Suprapubic skin (tissue), 4 donors: ENCODE measurements at regions not wholly inside any gene's neighbourhood (a gene's known extent, or its start where the extent isn't known, plus 50 kb on each side); places are given as distances from the start of the nearest gene placed in this dataset.

ENCODE experiments used
- DNase-seq, 2 donors: peaks; one replicate each; pipeline ENCODE4 v3.0.0-alpha.2; 2019; ENCODE audit warnings: low spot score in 2 of 2
- H3K27ac ChIP-seq: fragments of 200-600 bp; sonication (generic); one replicate; pipeline ENCODE4 v1.5.1; 2019
- H3K27me3 ChIP-seq: fragments of 200-600 bp; sonication (generic); one replicate; pipeline ENCODE4 v1.5.1; 2019
- H3K36me3 ChIP-seq: fragments of 200-600 bp; sonication (generic); one replicate; pipeline ENCODE4 v1.5.1; 2019
- H3K4me1 ChIP-seq: fragments of 200-600 bp; sonication (generic); one replicate; pipeline ENCODE4 v1.5.1; 2019
- H3K4me3 ChIP-seq: fragments of 200-600 bp; sonication (generic); one replicate; pipeline ENCODE4 v1.5.1; 2019; ENCODE audit warnings: mild to moderate bottlenecking
- H3K9me3 ChIP-seq: fragments of 200-600 bp; sonication (generic); one replicate; pipeline ENCODE4 v1.5.1; 2019
- EP300 ChIP-seq: sonication (generic); formaldehyde crosslinking; IDR thresholded peaks from one replicate; pipeline ENCODE4 v1.6.1; 2017; ENCODE audit warnings: antibody characterized with exemption
- POLR2A ChIP-seq, 2 donors: fragments of 450-650 bp; IDR thresholded peaks; one replicate each; pipeline ENCODE4 v1.6.1; 2017; ENCODE audit warnings: antibody characterized with exemption in 2 of 2, mild to moderate bottlenecking in 2 of 2, moderate library complexity in 2 of 2
- POLR2AphosphoS5 ChIP-seq, 3 donors: sonication (generic); formaldehyde crosslinking; IDR thresholded peaks; one replicate each; pipeline ENCODE4 v1.6.1; 2017; ENCODE audit warnings: antibody characterized with exemption in 3 of 3
- WGBS: methylation state at CpG from one replicate; pipeline ENCODE4 v1.1.5; 2018; 5-methylcytosine and 5-hydroxymethylcytosine counted together
- TF ChIP-seq, protein P1 (sequence below), 2 donors: fragments of 200-600 bp in 1 of 2; fragments of 450-650 bp in 1 of 2; sonication (generic) in 1 of 2; IDR thresholded peaks; one replicate each; pipeline ENCODE4 v1.5.1; 2016 to 2019; ENCODE audit warnings: antibody characterized with exemption in 2 of 2, mild to moderate bottlenecking in 1 of 2, moderate library complexity in 1 of 2

DNA sequence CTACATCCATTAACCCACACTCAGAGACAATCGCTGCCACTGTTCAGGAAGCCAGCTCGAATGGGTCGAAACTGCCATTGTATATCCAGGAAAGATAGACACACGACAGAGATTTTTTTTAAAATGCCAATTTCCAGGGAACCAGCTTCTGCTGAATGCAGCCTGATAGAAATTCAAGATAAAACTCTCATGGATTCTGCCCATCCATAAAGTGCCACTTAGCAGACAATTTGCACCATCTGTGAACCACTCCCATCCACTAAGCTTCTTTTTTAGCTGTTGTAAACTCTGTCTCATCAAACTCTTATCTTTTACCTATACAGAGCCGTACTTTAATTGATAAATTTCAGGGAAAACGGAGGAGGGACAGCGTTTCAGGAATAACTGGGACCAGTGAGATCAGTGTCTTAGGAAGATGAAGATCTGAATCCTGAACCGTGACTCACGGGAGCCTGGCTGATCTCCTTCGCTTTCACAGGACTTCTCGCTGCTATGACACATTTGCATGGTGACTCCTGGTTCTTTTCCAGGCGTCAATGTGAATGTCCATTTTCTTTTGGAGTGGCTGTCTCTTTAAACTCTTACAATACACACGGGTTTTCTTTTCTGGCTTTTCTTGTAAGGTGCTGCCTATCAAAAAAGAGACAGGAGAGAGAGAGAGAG is 103.4 kb downstream of the FAM204A start:
- peaks cover 44% of the 10 kb centered on the region for H3K27me3 ChIP-seq
- peak overlapping the region; percentile 39 for H3K27ac ChIP-seq

DNA sequence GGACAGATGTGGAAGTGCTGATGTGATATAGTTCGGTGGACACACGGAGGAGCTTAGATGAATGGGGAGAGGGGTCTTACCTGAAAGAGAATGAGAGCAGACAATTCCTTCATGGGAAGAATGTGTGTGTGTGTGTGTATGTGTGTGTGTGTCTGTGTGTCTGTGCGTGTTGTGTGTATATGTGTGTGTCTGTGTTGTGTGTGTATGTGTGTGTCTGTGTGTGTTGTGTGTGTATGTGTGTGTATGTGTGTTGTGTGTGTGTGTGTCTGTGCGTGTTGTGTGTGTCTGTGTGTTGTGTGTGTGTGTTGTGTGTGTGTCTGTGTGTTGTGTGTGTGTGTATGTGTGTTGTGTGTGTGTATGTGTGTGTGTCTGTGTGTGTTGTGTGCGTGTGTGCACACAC is 104.2 kb downstream of the FAM204A start:
- DNase-seq, result no peak
- Histone ChIP-seq H3K4me1 (no peaks in the 10 kb centered on the region), H3K27ac (no peak overlapping the region), H3K36me3 (no peaks in the 10 kb centered on the region), H3K9me3 (no peaks in the 10 kb centered on the region), H3K27me3 (peaks cover 42% of the 10 kb centered on the region), H3K4me3 (no peak overlapping the region)
- WGBS, result 86% methylated on average over 5 of the region's 5 CpGs
- TF ChIP-seq POLR2AphosphoS5 (IDR thresholded peaks at IDR 0.05), result no peak
- TF ChIP-seq, protein P1, sequence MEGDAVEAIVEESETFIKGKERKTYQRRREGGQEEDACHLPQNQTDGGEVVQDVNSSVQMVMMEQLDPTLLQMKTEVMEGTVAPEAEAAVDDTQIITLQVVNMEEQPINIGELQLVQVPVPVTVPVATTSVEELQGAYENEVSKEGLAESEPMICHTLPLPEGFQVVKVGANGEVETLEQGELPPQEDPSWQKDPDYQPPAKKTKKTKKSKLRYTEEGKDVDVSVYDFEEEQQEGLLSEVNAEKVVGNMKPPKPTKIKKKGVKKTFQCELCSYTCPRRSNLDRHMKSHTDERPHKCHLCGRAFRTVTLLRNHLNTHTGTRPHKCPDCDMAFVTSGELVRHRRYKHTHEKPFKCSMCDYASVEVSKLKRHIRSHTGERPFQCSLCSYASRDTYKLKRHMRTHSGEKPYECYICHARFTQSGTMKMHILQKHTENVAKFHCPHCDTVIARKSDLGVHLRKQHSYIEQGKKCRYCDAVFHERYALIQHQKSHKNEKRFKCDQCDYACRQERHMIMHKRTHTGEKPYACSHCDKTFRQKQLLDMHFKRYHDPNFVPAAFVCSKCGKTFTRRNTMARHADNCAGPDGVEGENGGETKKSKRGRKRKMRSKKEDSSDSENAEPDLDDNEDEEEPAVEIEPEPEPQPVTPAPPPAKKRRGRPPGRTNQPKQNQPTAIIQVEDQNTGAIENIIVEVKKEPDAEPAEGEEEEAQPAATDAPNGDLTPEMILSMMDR (IDR thresholded peaks at IDR 0.05), result no peak
- no peak for TF ChIP-seq POLR2A (IDR thresholded peaks at IDR 0.05)
- TF ChIP-seq EP300, result no peak

More for the DNA sequence above, 103.4 kb downstream of the FAM204A start:
- Histone ChIP-seq H3K4me1 (no peaks in the 10 kb centered on the region), H3K4me3 (no peak overlapping the region), H3K9me3 (no peaks in the 10 kb centered on the region), H3K36me3 (no peaks in the 10 kb centered on the region)
- DNase-seq, result no peak
- 53% methylated on average over 13 of the region's 13 CpGs for WGBS
- TF ChIP-seq POLR2A (IDR thresholded peaks at IDR 0.05) (no peak), EP300 (no peak), POLR2AphosphoS5 (IDR thresholded peaks at IDR 0.05) (no peak)
- TF ChIP-seq, protein P1 (IDR thresholded peaks at IDR 0.05), result no peak

DNA sequence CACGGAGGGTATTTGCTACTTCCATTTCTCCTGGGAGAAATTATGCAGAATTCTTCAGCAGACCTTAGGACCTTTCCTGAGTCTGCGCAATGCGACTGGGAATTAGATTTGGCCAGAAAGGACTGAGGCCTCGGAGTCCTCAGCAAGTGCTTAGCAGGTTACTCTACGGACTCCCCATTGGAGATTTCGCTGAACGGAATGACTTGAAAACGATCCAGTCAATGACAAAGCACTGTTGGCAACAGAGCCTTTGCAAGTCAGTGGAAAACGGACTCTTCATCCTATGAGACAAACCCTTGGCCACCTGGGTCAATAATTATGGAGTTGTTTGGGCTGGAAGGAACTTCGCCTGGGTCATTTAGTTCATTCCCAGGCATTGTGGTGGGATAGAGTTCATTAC is 107.4 kb downstream of the FAM204A start:
- TF ChIP-seq POLR2A (IDR thresholded peaks at IDR 0.05), result no peak
- TF ChIP-seq, protein P1 (IDR thresholded peaks at IDR 0.05), result no peak
- no peak for TF ChIP-seq POLR2AphosphoS5 (IDR thresholded peaks at IDR 0.05)
- no peak for TF ChIP-seq EP300
- Histone ChIP-seq H3K4me3 (no peak overlapping the region), H3K27ac (no peak overlapping the region), H3K9me3 (no peaks in the 10 kb centered on the region), H3K27me3 (peaks cover 32% of the 10 kb centered on the region), H3K36me3 (no peaks in the 10 kb centered on the region), H3K4me1 (no peaks in the 10 kb centered on the region)
- no peak for DNase-seq
- WGBS, result 72% methylated on average over 10 of the region's 10 CpGs

DNA sequence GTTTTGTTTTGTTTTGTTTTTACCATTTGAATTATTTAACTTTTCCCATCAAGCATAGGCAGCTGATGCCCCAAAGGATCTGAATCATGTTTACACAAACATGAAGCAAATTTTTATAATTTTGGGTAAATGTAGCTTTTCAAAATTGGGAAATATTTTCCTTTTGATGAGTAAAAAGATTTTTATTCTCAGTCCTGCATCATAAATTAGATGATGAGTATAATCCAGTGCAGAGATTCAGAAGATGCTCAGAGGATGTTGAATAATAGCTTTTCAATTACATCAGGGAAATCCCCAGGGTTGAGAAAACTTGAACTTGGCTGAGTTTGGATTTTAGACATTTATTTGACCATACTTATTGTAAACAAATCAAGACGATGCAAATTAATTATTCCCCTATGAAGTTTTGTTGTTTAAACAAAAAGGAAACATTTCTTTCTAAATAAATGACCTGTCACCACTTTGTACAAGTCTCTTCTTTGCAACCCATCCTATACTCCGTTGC is 121.7 kb downstream of the FAM204A start:
- Histone ChIP-seq H3K27ac (no peak overlapping the region), H3K4me1 (no peaks in the 10 kb centered on the region), H3K9me3 (no peaks in the 10 kb centered on the region), H3K36me3 (no peaks in the 10 kb centered on the region), H3K4me3 (no peak overlapping the region), H3K27me3 (peaks cover 2% of the 10 kb centered on the region)
- no peak for DNase-seq
- TF ChIP-seq POLR2AphosphoS5 (IDR thresholded peaks at IDR 0.05), result no peak
- 29% methylated on average over 2 of the region's 2 CpGs for WGBS

DNA sequence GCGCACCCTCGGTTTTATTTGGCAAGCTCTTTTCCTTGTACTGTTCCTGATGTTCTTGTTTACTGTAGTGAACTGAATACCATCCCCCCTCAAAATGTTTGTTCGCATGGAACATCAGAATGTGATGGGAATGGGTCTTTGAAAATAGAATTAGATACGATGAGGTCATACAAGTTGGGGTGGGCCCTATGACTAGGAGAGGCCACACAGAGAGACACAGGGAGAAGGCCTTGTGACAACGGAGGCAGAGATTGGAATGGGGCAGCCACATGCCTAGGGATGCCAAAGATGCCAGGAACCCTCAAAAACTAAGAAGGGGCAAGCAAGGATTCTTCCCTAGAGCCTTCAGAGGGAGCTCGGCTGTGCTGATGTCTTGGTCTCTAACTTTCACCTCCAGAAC is 123.6 kb downstream of the FAM204A start:
- Histone ChIP-seq H3K27ac (no peak overlapping the region), H3K4me1 (no peaks in the 10 kb centered on the region), H3K4me3 (no peak overlapping the region), H3K9me3 (no peaks in the 10 kb centered on the region), H3K27me3 (peaks cover 3% of the 10 kb centered on the region), H3K36me3 (no peaks in the 10 kb centered on the region)
- TF ChIP-seq POLR2AphosphoS5 (IDR thresholded peaks at IDR 0.05) (no peak), POLR2A (IDR thresholded peaks at IDR 0.05) (no peak), EP300 (no peak)
- TF ChIP-seq, protein P1 (IDR thresholded peaks at IDR 0.05), result no peak
- DNase-seq, result no peak
- WGBS, result 87% methylated on average over 6 of the region's 6 CpGs
